Gastroesophageal sphincter (tissue), 3 donors: ENCODE measurements at regions not wholly inside any gene's neighbourhood (a gene's known extent, or its start where the extent isn't known, plus 50 kb on each side); places are given as distances from the start of the nearest gene placed in this dataset.

Source experiments
- CTCF ChIP-seq, 4 experiments: fragments of 200-600 bp in 2 of 4; fragments of 450-650 bp in 2 of 4; sonication (generic) in 1 of 4; IDR thresholded peaks; one replicate each; pipeline ENCODE4 v1.5.1; 2017 to 2019; ENCODE audit warnings: antibody characterized with exemption in 4 of 4, mild to moderate bottlenecking in 2 of 4, moderate library complexity in 2 of 4
- EP300 ChIP-seq: sonication (generic); formaldehyde crosslinking; IDR thresholded peaks from one replicate; pipeline ENCODE4 v1.6.1; 2017; ENCODE audit warnings: antibody characterized with exemption, mild to moderate bottlenecking
- POLR2A ChIP-seq, 2 donors: fragments of 450-650 bp; IDR thresholded peaks; one replicate each; pipeline ENCODE4 v1.6.1; 2017; ENCODE audit warnings: antibody characterized with exemption in 2 of 2, mild to moderate bottlenecking in 2 of 2, moderate library complexity in 1 of 2
- POLR2AphosphoS5 ChIP-seq: sonication (generic); formaldehyde crosslinking; IDR thresholded peaks from one replicate; pipeline ENCODE4 v1.6.1; 2017; ENCODE audit warnings: antibody characterized with exemption

- TF ChIP-seq CTCF (IDR thresholded peaks at IDR 0.05) = no peak
- TF ChIP-seq POLR2A (IDR thresholded peaks at IDR 0.05) = no peak
- no peak for TF ChIP-seq EP300
- no peak for TF ChIP-seq POLR2AphosphoS5
Observed at GRCh38 chr5:156134216-156134615, 192.7 kb upstream of the SGCD start.
